Neural cell (in vitro differentiated cells): ENCODE measurements at regions not wholly inside any gene's neighbourhood (a gene's known extent, or its start where the extent isn't known, plus 50 kb on each side); places are given as distances from the start of the nearest gene placed in this dataset.

Experiments
- H2AFZ ChIP-seq: fragments of 200-600, 300-800 bp; sonication (generic), shearing (Covaris generic); 2 replicates; pipeline ENCODE4 v1.6.0; 2014; ENCODE audit warnings: low read depth, mild to moderate bottlenecking, antibody characterized with exemption, low read length, moderate library complexity
- H3F3A ChIP-seq: fragments of 200-600 bp; shearing (Covaris generic); 2 replicates; pipeline ENCODE4 v1.6.1; 2016; ENCODE audit warnings: mild to moderate bottlenecking, moderate library complexity, mixed read lengths, antibody characterized with exemption, low read length; ENCODE audit not compliant: insufficient read depth, poor library complexity, severe bottlenecking
- H3K27ac ChIP-seq: fragments of 200-600, 300-800 bp; sonication (generic), shearing (Covaris generic); 2 replicates; pipeline ENCODE4 v1.5.1; 2014; ENCODE audit warnings: mild to moderate bottlenecking, low read length, moderate library complexity
- H3K27me3 ChIP-seq: fragments of 300-800, 200-600 bp; sonication (generic), shearing (Covaris generic); 2 replicates; pipeline ENCODE4 v1.6.0; 2014; ENCODE audit warnings: mild to moderate bottlenecking, low read depth, low read length, moderate library complexity; ENCODE audit not compliant: insufficient read depth
- H3K36me3 ChIP-seq: fragments of 300-800, 200-600 bp; sonication (generic), shearing (Covaris generic); 2 replicates; pipeline ENCODE4 v1.5.1; 2014; ENCODE audit warnings: mild to moderate bottlenecking, antibody characterized with exemption, low read length, moderate library complexity; ENCODE audit not compliant: insufficient read depth
- H3K4me2 ChIP-seq: fragments of 300-800, 200-600 bp; sonication (generic), shearing (Covaris generic); 2 replicates; pipeline ENCODE4 v1.6.0; 2014; ENCODE audit warnings: mild to moderate bottlenecking, low read length
- H3K4me3 ChIP-seq: fragments of 300-800, 200-600 bp; sonication (generic), shearing (Covaris generic); 2 replicates; pipeline ENCODE4 v1.5.1; 2014; ENCODE audit warnings: mild to moderate bottlenecking, low read length, moderate library complexity
- H3K79me2 ChIP-seq: fragments of 200-600 bp; shearing (Covaris generic); replicated peaks from 2 replicates; pipeline ENCODE4 v1.6.0; 2014; ENCODE audit warnings: mild to moderate bottlenecking, low read length, moderate library complexity; ENCODE audit not compliant: insufficient read depth
- H3K9ac ChIP-seq: fragments of 300-800, 200-600 bp; sonication (generic), shearing (Covaris generic); 2 replicates; pipeline ENCODE4 v1.6.1; 2016; ENCODE audit warnings: mild to moderate bottlenecking, low read length, mixed read lengths
- H3K9me2 ChIP-seq: fragments of 200-600 bp; shearing (Covaris generic); 2 replicates; pipeline ENCODE4 v1.6.1; 2016; ENCODE audit warnings: mild to moderate bottlenecking, low read length, mixed read lengths; ENCODE audit not compliant: insufficient read depth
- H3K9me3 ChIP-seq: fragments of 200-600, 300-800 bp; sonication (generic), shearing (Covaris generic); 2 replicates; pipeline ENCODE4 v1.6.1; 2016; ENCODE audit warnings: mild to moderate bottlenecking, mixed run types, low read length, moderate library complexity, mixed read lengths
- H4K20me1 ChIP-seq: fragments of 200-600 bp; shearing (Covaris generic); 2 replicates; pipeline ENCODE4 v1.6.1; 2016; ENCODE audit warnings: mild to moderate bottlenecking, mixed run types; ENCODE audit not compliant: insufficient read depth
- CTCF ChIP-seq: fragments of 450-650 bp; IDR thresholded peaks from 2 replicates; pipeline ENCODE4 v1.5.1; 2014; ENCODE audit warnings: antibody characterized with exemption, mild to moderate bottlenecking, moderate library complexity; ENCODE audit not compliant: poor library complexity, severe bottlenecking
- EP300 ChIP-seq: fragments of 450-650 bp; conservative IDR thresholded peaks from 2 replicates; pipeline ENCODE4 v1.6.1; 2014; ENCODE audit warnings: antibody characterized with exemption, mild to moderate bottlenecking, moderate library complexity; ENCODE audit not compliant: poor library complexity, severe bottlenecking
- EZH2 ChIP-seq: fragments of 200-600, 300-800 bp; shearing (Covaris generic), sonication (generic); IDR thresholded peaks from 2 replicates; pipeline ENCODE4 v1.6.1; 2014; ENCODE audit warnings: antibody characterized with exemption, low read length, borderline replicate concordance, mild to moderate bottlenecking; ENCODE audit not compliant: insufficient read depth, poor library complexity, severe bottlenecking
- MXI1 ChIP-seq: fragments of 450-650 bp; conservative IDR thresholded peaks from 2 replicates; pipeline ENCODE4 v1.6.1; 2014; ENCODE audit warnings: antibody characterized with exemption, mild to moderate bottlenecking; ENCODE audit not compliant: poor library complexity, severe bottlenecking
- POLR2AphosphoS5 ChIP-seq: IDR thresholded peaks from 2 replicates; pipeline ENCODE4 v1.6.1; 2012
- RAD21 ChIP-seq: fragments of 450-650 bp; conservative IDR thresholded peaks from 2 replicates; pipeline ENCODE4 v1.6.1; 2014; ENCODE audit warnings: antibody characterized with exemption, mild to moderate bottlenecking, moderate library complexity
- SMC3 ChIP-seq: fragments of 450-650 bp; conservative IDR thresholded peaks from 2 replicates; pipeline ENCODE4 v1.6.1; 2014; ENCODE audit warnings: antibody characterized with exemption, mild to moderate bottlenecking, moderate library complexity; ENCODE audit not compliant: poor library complexity
- TAF1 ChIP-seq: IDR thresholded peaks from 2 replicates; pipeline ENCODE4 v1.6.1; 2012; ENCODE audit warnings: low read depth
- TF ChIP-seq, protein P1 (sequence below): IDR thresholded peaks from 2 replicates; pipeline ENCODE4 v1.6.1; 2012; ENCODE audit warnings: borderline replicate concordance

- Histone ChIP-seq H3K4me3 (no peak overlapping the region), H3K27me3 (no peaks in the 10 kb centered on the region), H4K20me1 (no peaks in the 10 kb centered on the region), H3K36me3 (no peaks in the 10 kb centered on the region), H3K9me2 (no peaks in the 10 kb centered on the region), H3F3A (no peaks in the 10 kb centered on the region), H3K79me2 (no peaks in the 10 kb centered on the region), H3K4me2 (no peak overlapping the region), H3K9me3 (no peaks in the 10 kb centered on the region), H3K27ac (no peak overlapping the region), H2AFZ (no peak overlapping the region), H3K9ac (no peak overlapping the region)
- no peak for TF ChIP-seq RAD21
- TF ChIP-seq, protein P1, sequence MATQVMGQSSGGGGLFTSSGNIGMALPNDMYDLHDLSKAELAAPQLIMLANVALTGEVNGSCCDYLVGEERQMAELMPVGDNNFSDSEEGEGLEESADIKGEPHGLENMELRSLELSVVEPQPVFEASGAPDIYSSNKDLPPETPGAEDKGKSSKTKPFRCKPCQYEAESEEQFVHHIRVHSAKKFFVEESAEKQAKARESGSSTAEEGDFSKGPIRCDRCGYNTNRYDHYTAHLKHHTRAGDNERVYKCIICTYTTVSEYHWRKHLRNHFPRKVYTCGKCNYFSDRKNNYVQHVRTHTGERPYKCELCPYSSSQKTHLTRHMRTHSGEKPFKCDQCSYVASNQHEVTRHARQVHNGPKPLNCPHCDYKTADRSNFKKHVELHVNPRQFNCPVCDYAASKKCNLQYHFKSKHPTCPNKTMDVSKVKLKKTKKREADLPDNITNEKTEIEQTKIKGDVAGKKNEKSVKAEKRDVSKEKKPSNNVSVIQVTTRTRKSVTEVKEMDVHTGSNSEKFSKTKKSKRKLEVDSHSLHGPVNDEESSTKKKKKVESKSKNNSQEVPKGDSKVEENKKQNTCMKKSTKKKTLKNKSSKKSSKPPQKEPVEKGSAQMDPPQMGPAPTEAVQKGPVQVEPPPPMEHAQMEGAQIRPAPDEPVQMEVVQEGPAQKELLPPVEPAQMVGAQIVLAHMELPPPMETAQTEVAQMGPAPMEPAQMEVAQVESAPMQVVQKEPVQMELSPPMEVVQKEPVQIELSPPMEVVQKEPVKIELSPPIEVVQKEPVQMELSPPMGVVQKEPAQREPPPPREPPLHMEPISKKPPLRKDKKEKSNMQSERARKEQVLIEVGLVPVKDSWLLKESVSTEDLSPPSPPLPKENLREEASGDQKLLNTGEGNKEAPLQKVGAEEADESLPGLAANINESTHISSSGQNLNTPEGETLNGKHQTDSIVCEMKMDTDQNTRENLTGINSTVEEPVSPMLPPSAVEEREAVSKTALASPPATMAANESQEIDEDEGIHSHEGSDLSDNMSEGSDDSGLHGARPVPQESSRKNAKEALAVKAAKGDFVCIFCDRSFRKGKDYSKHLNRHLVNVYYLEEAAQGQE = no peak
- no peak for TF ChIP-seq TAF1
- TF ChIP-seq SMC3 = no peak
- no peak for TF ChIP-seq CTCF
- TF ChIP-seq EP300 = no peak
- TF ChIP-seq EZH2 = no peak
- TF ChIP-seq MXI1 = no peak
- no peak for TF ChIP-seq POLR2AphosphoS5
Observed at GRCh38 chr10:130463876-130464364, 327.7 kb downstream of the GLRX3 start.

- H3K36me3 ChIP-seq = no peaks in the 10 kb centered on the region
- H3K27me3 ChIP-seq = no peaks in the 10 kb centered on the region
- TF ChIP-seq SMC3 (no peak), EP300 (no peak), MXI1 (no peak), POLR2AphosphoS5 (no peak)
- TF ChIP-seq, protein P1 = no peak
- no peak overlapping the region for H3K4me3 ChIP-seq
- H3K9ac ChIP-seq = no peak overlapping the region
- no peaks in the 10 kb centered on the region for H3K9me3 ChIP-seq
- no peaks in the 10 kb centered on the region for H3K9me2 ChIP-seq
- no peaks in the 10 kb centered on the region for H4K20me1 ChIP-seq
- H3F3A ChIP-seq = no peaks in the 10 kb centered on the region
- no peak overlapping the region for H3K27ac ChIP-seq
- H2AFZ ChIP-seq = no peak overlapping the region
- H3K79me2 ChIP-seq = no peaks in the 10 kb centered on the region
- no peak overlapping the region for H3K4me2 ChIP-seq
Observed at GRCh38 chr10:130464426-130464825, 328.2 kb downstream of the GLRX3 start.
